ENCODE measurements at regions not wholly inside any gene's neighbourhood (a gene's known extent, or its start where the extent isn't known, plus 50 kb on each side); places are given as distances from the start of the nearest gene placed in this dataset.

- DNase-seq: no peak
- Histone ChIP-seq H3K4me1 (no peaks in the 10 kb centered on the region), H3K36me3 (no peaks in the 10 kb centered on the region), H3K4me3 (no peak overlapping the region), H3K27ac (no peak overlapping the region), H3K27me3 (no peaks in the 10 kb centered on the region), H3K9me3 (peaks cover 0 to 17% (median 12%) of the 10 kb centered on the region in 3 donors)
- TF ChIP-seq CTCF (IDR thresholded peaks at IDR 0.05): no peak
- intact Hi-C loops (cut with DNase I; ENCODE audit: low total_unique reads): no loop called here
Measured at GRCh38 chr9:20170122-20170521, 381.3 kb upstream of the SLC24A2 start.

- no peaks in the 10 kb centered on the region for H3K36me3 ChIP-seq
- H3K4me1 ChIP-seq: no peaks in the 10 kb centered on the region
- intact Hi-C loops (cut with DNase I; ENCODE audit: low total_unique reads): no loop called here
- H3K9me3 ChIP-seq: no peaks in the 10 kb centered on the region
- no peak overlapping the region for H3K4me3 ChIP-seq
- no peak for DNase-seq
- H3K27me3 ChIP-seq: no peaks in the 10 kb centered on the region
- TF ChIP-seq CTCF (IDR thresholded peaks at IDR 0.05): no peak
- H3K27ac ChIP-seq: no peak overlapping the region
Measured at GRCh38 chr9:20152151-20152725, 363.4 kb upstream of the SLC24A2 start.

- DNase-seq: no peak
- Histone ChIP-seq H3K27me3 (no peaks in the 10 kb centered on the region), H3K4me1 (no peaks in the 10 kb centered on the region), H3K27ac (no peak overlapping the region), H3K36me3 (no peaks in the 10 kb centered on the region), H3K9me3 (no peaks in the 10 kb centered on the region), H3K4me3 (no peak overlapping the region)
- intact Hi-C loops (cut with DNase I; ENCODE audit: low total_unique reads): no loop called here
- TF ChIP-seq CTCF (IDR thresholded peaks at IDR 0.05): no peak
Measured at GRCh38 chr9:20148416-20148815, 359.6 kb upstream of the SLC24A2 start.

GRCh38 chr9:20144197-20144596 is 355.4 kb upstream of the SLC24A2 start:
- Histone ChIP-seq H3K4me3 (no peak overlapping the region), H3K36me3 (no peaks in the 10 kb centered on the region), H3K4me1 (no peaks in the 10 kb centered on the region), H3K9me3 (no peaks in the 10 kb centered on the region), H3K27ac (no peak overlapping the region), H3K27me3 (no peaks in the 10 kb centered on the region)
- TF ChIP-seq CTCF (IDR thresholded peaks at IDR 0.05): no peak
- intact Hi-C loops (cut with DNase I; ENCODE audit: low total_unique reads): no loop called here
- DNase-seq: no peak

- DNase-seq: no peak
- no peaks in the 10 kb centered on the region for H3K36me3 ChIP-seq
- intact Hi-C loops (cut with DNase I; ENCODE audit: low total_unique reads): no loop called here
- no peaks in the 10 kb centered on the region for H3K9me3 ChIP-seq
- TF ChIP-seq CTCF (IDR thresholded peaks at IDR 0.05): no peak
- H3K4me3 ChIP-seq: no peak overlapping the region
- no peaks in the 10 kb centered on the region for H3K27me3 ChIP-seq
- H3K27ac ChIP-seq: no peak overlapping the region
- no peaks in the 10 kb centered on the region for H3K4me1 ChIP-seq
Measured at GRCh38 chr9:20139763-20140290, 351.0 kb upstream of the SLC24A2 start.

GRCh38 chr9:20138841-20139240 is 350.0 kb upstream of the SLC24A2 start:
- no peak for DNase-seq
- Histone ChIP-seq H3K27me3 (no peaks in the 10 kb centered on the region), H3K9me3 (no peaks in the 10 kb centered on the region), H3K4me1 (no peaks in the 10 kb centered on the region), H3K36me3 (no peaks in the 10 kb centered on the region), H3K27ac (no peak overlapping the region), H3K4me3 (no peak overlapping the region)
- intact Hi-C loops (cut with DNase I; ENCODE audit: low total_unique reads): no loop called here
- TF ChIP-seq CTCF (IDR thresholded peaks at IDR 0.05): no peak

Data from tibial artery (tissue), 4 donors.